ENCODE measurements at regions not wholly inside any gene's neighbourhood (a gene's known extent, or its start where the extent isn't known, plus 50 kb on each side); places are given as distances from the start of the nearest gene placed in this dataset.
"Not testable (repeated sequence)": the region's sequence is repeated elsewhere in the genome, so short reads cannot be mapped to it uniquely, and the experiment has no call there.

DNA sequence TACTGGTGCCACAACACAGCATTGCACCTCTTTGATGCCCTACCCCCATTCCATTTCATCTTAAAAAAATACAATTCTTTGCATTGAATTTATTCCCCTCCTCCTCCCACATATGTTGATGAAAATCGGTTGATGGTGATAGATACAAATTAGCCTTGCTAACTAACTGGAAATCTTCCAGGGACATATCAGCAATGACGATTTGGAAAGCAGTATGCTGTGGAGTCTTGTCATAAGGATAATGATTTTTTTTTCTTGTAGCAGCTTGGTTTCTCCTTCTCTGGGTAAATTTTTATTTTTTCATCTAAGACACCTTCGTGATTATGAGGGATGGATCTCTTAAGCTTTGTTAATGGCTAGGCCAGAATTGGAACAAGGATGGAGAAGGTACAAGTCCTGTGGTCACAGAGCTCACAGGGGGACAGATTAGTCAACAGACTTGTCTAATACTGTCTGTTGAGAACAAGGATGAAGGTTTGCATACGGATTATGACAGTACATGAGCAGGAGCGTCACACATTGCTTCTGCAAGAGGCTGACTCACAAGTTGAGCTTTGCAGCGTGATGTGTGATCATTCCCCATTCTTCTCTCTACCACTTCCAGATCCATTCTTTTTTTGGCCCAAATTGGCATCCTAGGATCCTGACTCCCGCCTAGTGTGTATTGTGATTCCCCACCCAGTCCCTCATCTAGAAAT is 233.1 kb upstream of the FERMT1 start:
- in situ Hi-C loops (cut with HindIII; ENCODE audit: low sequenced_read_pairs), result no loop called here

GRCh38 chr20:6348908-6349307 is 226.1 kb upstream of the FERMT1 start:
- in situ Hi-C loops (cut with HindIII; ENCODE audit: low sequenced_read_pairs), result no loop called here

DNA sequence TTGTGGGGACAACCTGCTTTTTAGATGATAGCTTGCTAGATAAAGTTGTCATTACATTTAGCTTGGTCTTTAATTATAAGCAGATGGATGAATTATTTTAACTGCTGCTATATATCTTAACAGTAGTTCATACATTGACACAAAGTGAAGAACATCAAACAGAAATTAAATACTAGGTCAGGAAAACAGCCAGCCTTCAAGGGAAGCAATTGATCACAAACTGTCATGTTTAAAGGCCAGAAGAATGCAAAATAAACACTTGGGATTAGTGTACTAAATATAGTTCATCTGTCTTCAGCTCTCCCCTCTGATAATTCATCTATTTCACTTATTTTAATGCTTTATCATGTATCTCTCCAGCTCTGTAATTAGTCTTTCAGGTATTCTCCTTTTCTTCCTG is 225.1 kb upstream of the FERMT1 start:
- in situ Hi-C loops (cut with HindIII; ENCODE audit: low sequenced_read_pairs), result no loop called here

DNA sequence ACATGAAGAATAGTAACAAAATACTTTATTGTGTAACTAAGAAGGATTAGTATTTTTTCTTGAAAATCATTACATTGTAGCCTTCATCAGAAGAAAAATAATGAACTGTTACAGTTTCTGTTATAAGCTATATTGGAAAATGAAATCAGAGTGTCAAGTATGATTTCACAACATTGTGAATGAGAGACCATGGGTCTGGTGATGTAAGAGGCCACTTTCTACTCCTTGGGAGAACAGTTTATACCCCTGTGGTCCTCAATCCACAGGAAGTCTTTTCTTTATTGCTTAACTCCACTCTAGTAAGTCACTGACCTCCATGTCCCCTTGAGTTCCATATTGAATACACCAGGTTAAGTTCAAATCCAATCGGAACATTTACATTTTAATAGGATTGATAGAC is 218.7 kb upstream of the FERMT1 start:
- in situ Hi-C loops (cut with HindIII; ENCODE audit: low sequenced_read_pairs), result no loop called here

DNA sequence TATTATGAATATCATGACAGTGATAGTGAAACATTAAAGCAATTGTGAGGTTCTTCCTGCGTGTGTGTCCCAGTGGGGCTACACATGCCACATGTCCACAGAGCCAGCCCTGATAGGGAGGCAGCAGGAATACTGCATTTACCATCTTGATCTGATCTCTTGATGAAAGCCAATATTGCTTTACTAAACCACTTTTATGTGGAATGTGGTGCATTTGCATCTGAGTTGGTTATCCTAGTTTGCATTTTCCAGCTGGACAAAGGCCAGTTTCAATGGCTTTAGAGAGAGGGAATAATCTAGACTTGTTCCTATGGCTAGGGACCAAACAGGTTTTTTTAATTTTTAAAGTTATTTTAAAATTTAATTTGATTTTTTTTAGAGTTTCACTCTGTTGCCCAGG is 216.3 kb upstream of the FERMT1 start:
- in situ Hi-C loops (cut with HindIII; ENCODE audit: low sequenced_read_pairs), result no loop called here

GRCh38 chr20:6333110-6333509 is 210.3 kb upstream of the FERMT1 start:
- in situ Hi-C loops (cut with HindIII; ENCODE audit: low sequenced_read_pairs), result no loop called here

DNA sequence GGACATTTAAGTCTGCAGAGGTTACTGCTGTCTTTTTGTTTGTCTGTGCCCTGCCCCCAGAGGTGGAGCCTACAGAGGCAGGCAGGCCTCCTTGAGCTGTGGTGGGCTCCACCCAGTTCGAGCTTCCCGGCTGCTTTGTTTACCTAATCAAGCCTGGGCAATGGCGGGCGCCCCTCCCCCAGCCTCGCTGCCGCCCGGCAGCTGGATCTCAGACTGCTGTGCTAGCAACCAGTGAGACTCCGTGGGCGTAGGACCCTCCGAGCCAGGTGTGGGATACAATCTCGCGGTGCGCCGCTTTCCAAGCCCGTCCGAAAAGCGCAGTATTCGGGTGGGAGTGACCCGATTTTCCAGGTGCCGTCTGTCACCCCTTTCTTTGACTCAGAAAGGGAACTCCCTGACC is 198.4 kb upstream of the FERMT1 start:
- in situ Hi-C loops (cut with HindIII; ENCODE audit: low sequenced_read_pairs), result not testable (repeated sequence)

GRCh38 chr20:6311841-6312655 is 189.2 kb upstream of the FERMT1 start:
- in situ Hi-C loops (cut with HindIII; ENCODE audit: low sequenced_read_pairs), result no loop called here

DNA sequence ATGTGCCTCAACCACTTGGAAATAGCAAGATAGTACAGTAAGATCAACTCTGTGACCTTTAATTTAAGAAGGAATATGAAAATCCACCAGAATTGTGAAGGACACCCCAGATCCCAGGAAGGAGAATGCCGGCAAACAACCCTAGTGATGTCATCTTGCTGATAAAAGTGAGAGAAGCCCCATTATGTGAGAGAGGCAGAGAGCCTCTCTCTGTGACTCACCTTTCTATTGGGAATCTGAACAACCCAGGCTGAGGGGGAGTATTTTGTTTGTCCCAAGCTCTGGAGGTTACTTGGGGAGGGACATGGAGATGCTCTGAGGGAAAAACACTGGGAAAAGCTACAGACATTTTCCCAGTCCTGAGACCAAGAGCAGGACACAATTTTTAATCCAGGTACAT is 188.3 kb upstream of the FERMT1 start:
- in situ Hi-C loops (cut with HindIII; ENCODE audit: low sequenced_read_pairs), result no loop called here

- in situ Hi-C loops (cut with HindIII; ENCODE audit: low sequenced_read_pairs), result no loop called here
These were observed 182.7 kb upstream of the FERMT1 start for GRCh38 chr20:6305536-6305935.

DNA sequence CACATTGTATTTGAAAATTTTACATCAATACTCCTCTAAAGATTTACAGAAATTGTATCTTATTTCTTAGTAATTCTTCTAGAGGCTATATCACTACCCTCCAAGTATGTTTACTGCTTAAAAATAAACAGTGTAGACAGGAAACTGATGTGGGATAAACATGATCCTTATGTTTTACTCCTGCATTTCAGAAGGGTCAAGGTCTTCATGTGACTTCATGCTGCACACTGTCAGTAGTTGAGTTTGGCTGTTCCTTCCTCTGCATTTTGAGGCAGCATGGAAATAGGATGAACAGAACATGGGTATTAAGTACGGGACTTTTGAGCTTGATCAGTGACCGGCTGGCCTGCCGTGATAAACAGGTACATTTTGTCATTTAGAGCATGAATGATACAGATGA is 179.2 kb upstream of the FERMT1 start:
- in situ Hi-C loops (cut with HindIII; ENCODE audit: low sequenced_read_pairs), result no loop called here

GRCh38 chr20:6299456-6299855 is 176.6 kb upstream of the FERMT1 start:
- in situ Hi-C loops (cut with HindIII; ENCODE audit: low sequenced_read_pairs), result no loop called here

- in situ Hi-C loops (cut with HindIII; ENCODE audit: low sequenced_read_pairs), result no loop called here
These were observed 175.2 kb upstream of the FERMT1 start for GRCh38 chr20:6298049-6298448.

DNA sequence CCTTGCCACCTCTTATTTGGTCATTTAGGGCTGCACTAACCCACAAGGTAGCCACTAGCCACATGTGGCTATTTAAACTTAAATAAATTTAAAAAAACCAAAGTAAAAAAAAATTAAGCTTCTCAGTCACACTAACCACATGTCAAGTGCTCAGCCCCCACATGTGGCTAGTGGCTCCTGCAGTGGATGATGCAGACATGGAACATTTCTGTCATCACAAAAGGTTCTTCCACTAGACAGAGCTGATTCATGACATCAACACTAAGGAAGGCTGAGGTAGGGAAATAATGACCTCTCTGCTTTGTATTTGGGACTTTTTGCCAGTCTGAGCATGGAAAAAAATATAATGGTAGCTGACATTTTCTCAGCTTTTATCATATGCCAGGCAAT is 173.0 kb upstream of the FERMT1 start:
- in situ Hi-C loops (cut with HindIII; ENCODE audit: low sequenced_read_pairs), result no loop called here

DNA sequence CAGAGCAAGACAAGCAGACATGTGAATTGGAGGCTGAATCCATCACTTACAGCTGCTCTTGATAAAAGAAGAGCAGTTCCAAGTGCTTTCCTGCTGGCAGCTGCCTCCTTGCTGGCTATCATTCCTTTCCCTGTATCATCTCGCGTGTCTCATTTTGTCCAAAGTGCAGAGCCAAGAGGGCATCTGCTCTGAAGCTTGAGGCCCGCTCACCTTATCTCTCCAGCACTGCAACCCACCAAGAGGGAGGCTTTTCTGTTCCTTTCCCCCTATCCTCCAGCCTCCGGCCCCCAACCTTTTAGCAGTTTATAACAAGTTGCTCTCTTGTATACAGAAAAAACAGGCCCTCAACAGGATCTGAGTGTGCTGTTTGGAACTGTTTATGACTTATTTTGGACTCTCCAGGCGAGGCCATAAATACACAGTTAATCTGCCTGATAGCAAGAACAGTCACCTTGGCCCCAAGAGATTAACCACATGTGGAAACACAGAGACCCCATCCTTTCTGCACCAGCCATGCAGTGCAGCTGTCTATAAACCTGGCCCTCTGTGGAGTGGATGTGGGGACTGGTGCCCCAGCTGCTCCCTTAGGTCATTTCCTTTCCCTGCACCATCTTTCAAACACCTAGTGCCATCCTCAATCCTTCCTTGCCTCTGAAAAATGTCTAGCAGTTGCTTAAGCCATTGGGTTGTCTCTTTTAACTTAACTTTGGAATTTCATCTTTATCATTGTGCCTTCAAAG is 172.5 kb upstream of the FERMT1 start:
- in situ Hi-C loops (cut with HindIII; ENCODE audit: low sequenced_read_pairs), result no loop called here

- in situ Hi-C loops (cut with HindIII; ENCODE audit: low sequenced_read_pairs), result no loop called here
These were observed 164.6 kb upstream of the FERMT1 start for GRCh38 chr20:6287471-6287870.

DNA sequence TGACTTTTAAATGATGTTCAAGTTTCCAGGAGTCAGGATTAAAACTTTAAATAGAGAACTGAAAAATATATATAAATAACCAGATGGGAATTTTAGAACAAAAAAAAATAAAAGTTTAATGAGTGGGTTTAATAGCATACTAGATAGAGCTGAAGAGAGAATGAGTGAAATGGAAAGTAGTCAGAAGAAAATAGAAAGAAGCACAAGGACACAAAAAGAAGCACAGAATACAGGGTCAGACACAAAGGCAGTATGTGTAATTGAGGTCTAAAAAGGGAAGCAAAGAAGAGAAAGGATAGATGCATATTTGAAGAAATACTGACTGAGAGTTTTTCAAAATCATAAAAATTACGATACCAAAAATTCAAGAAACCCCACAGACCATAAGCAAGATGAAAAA is 159.8 kb upstream of the FERMT1 start:
- in situ Hi-C loops (cut with HindIII; ENCODE audit: low sequenced_read_pairs), result no loop called here

DNA sequence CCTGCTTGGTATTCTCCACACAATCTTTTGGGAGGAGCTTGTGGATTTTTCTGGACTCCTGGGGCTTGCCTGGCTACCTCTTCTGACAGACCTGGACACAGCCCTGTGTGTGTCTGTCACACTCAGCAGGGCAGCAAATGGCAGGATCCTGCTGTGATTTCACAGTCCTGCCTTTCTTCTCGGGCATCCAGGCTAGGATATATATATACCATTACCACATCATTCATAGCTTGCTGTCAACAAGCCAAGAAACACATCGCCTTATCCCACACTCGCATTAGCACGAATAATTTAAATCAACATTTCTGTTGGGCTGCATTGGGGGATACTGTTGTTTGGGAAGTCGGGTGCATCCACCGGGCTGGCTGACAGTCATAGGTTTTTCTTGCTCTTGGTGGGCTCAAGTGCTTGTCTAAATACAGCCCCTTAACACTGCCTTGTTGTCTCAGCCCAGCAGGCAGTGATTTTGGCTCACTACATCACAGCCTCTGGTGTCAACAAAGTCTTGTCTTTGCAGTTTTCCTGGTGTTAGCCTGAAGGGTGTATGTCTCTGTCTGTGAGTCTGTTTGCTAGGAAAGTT is 154.9 kb upstream of the FERMT1 start:
- in situ Hi-C loops (cut with HindIII; ENCODE audit: low sequenced_read_pairs), result no loop called here

DNA sequence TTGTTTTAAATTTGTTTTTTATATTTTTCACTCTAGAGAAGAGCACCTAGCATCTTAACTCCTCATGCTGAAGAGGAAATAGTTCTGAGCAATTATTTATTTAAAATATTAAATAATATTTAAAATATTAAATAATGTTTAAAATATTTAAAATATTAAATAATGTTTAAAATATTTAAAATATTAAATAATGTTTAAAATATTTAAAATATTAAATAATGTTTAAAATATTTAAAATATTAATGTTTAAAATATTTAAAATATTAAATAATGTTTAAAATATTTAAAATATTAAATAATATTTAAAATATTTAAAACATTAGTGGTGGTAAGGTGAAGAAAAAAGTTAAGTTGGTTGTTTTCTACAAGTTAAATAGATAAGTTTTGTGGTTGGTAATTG is 147.6 kb upstream of the FERMT1 start:
- in situ Hi-C loops (cut with HindIII; ENCODE audit: low sequenced_read_pairs), result not testable (repeated sequence)

DNA sequence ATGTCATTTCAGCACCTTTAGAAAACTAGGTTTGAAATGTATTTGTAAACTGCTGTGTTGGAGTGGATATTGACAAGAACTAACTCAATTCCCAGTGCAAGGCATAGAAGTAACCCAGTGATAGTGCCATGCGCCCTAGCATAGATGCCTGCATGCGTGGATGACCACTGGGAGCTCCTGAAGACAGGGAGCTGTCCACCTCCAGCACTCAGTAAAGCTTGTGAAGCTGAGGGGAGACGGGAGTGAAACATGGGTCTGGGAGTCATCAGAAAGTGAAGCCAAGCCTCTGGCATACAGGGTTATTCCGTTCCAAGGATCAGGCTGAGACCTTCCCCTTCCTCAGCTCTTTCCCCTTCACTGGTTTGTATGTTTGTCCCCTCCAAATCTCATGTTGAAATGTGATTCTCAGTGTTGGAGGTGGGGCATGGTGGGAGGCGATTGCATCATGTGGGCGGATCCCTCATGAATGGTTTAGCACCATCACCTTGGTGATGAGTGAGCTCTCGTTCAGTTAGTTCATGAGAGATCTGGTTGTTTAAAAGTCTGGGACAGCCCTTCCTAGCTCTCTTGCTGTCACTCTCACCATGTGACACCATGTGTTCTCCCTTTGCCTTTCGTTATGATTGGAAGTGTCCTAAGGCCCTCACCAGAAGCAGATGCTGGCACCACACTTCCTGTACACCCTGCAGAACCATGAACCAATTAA is 146.5 kb upstream of the FERMT1 start:
- in situ Hi-C loops (cut with HindIII; ENCODE audit: low sequenced_read_pairs), result loop anchor here (10.0 kb wide), 1 partner anchor 145 kb away; no protein-coding TSS in a partner anchor
